SK-N-MC (cell line): ENCODE measurements at regions not wholly inside any gene's neighbourhood (a gene's known extent, or its start where the extent isn't known, plus 50 kb on each side); places are given as distances from the start of the nearest gene placed in this dataset.

Experiments used
- EZH2 ChIP-seq: fragments of 200-600 bp; sonication (generic); IDR thresholded peaks from one replicate; pipeline ENCODE4 v1.6.1; 2017; ENCODE audit warnings: antibody characterized with exemption
- FOXP2 ChIP-seq: optimal IDR thresholded peaks from 2 replicates; pipeline ENCODE3; 2011; ENCODE audit warnings: mild to moderate bottlenecking, moderate library complexity; ENCODE audit not compliant: insufficient read depth; ENCODE audit errors: extremely low read length, control extremely low read depth
- POLR2AphosphoS5 ChIP-seq: IDR thresholded peaks from 2 replicates; pipeline ENCODE4 v1.6.1; 2012; ENCODE audit warnings: mild to moderate bottlenecking, low read depth, low read length, borderline replicate concordance

- TF ChIP-seq EZH2 (no peak), POLR2AphosphoS5 (no peak), FOXP2 (no peak)
These were observed 880.4 kb upstream of the MAN1A1 start for GRCh38 chr6:120230008-120230407.
